Mesothelial cell of epicardium (in vitro differentiated cells): ENCODE measurements at regions not wholly inside any gene's neighbourhood (a gene's known extent, or its start where the extent isn't known, plus 50 kb on each side); places are given as distances from the start of the nearest gene placed in this dataset.

Source experiments
- DNase-seq, 2 experiments: peaks; one replicate each; pipeline ENCODE4 v3.0.0; 2021; ENCODE audit warnings: low spot score in 2 of 2; ENCODE audit not compliant: unreplicated experiment in 2 of 2
- H3K27ac Mint-ChIP-seq: 2 replicates; pipeline ENCODE4 v1.8.0; 2021; ENCODE audit warnings: mixed read lengths
- H3K27me3 Mint-ChIP-seq: 2 replicates; pipeline ENCODE4 v1.8.0; 2021; ENCODE audit warnings: low read depth, mixed read lengths
- H3K36me3 Mint-ChIP-seq: 2 replicates; pipeline ENCODE4 v1.8.0; 2021; ENCODE audit warnings: mixed read lengths
- H3K4me1 Mint-ChIP-seq: 2 replicates; pipeline ENCODE4 v1.8.0; 2021; ENCODE audit warnings: mixed read lengths
- H3K4me3 Mint-ChIP-seq: 2 replicates; pipeline ENCODE4 v1.8.0; 2021; ENCODE audit warnings: mild to moderate bottlenecking, moderate library complexity, mixed read lengths
- H3K9me3 Mint-ChIP-seq: 2 replicates; pipeline ENCODE4 v1.8.0; 2021; ENCODE audit warnings: mixed read lengths
- CTCF ChIP-seq: fragments of 200-600 bp; sonication (generic); IDR thresholded peaks from one replicate; pipeline ENCODE4 v1.5.0; 2021; ENCODE audit warnings: antibody characterized with exemption; ENCODE audit not compliant: unreplicated experiment

GRCh38 chr7:69172357-69173077, 425.8 kb upstream of the AUTS2 start:
- H3K27ac Mint-ChIP-seq = no peak overlapping the region

GRCh38 chr7:69173341-69173740, 424.9 kb upstream of the AUTS2 start:
- Mint-ChIP-seq H3K4me3 (no peak overlapping the region), H3K27me3 (peaks cover 12% of the 10 kb centered on the region), H3K27ac (no peak overlapping the region), H3K36me3 (no peaks in the 10 kb centered on the region), H3K4me1 (peaks cover 8% of the 10 kb centered on the region), H3K9me3 (peaks cover 4% of the 10 kb centered on the region)
- no peak for DNase-seq
- TF ChIP-seq CTCF = no peak

More at GRCh38 chr7:69172357-69173077, 425.8 kb upstream of the AUTS2 start:
- peaks cover 12% of the 10 kb centered on the region for H3K27me3 Mint-ChIP-seq
- TF ChIP-seq CTCF = no peak
- H3K4me1 Mint-ChIP-seq = peaks cover 5% of the 10 kb centered on the region
- no peaks in the 10 kb centered on the region for H3K36me3 Mint-ChIP-seq
- no peak for DNase-seq
- H3K9me3 Mint-ChIP-seq = peaks cover 4% of the 10 kb centered on the region
- no peak overlapping the region for H3K4me3 Mint-ChIP-seq

- DNase-seq = no peak
- no peak overlapping the region for H3K4me3 Mint-ChIP-seq
- no peak for TF ChIP-seq CTCF
- H3K4me1 Mint-ChIP-seq = peaks cover 9% of the 10 kb centered on the region
- peaks cover 4% of the 10 kb centered on the region for H3K9me3 Mint-ChIP-seq
- H3K27ac Mint-ChIP-seq = no peak overlapping the region
- peaks cover 12% of the 10 kb centered on the region for H3K27me3 Mint-ChIP-seq
- H3K36me3 Mint-ChIP-seq = no peaks in the 10 kb centered on the region
Observed at GRCh38 chr7:69173846-69174245, 424.4 kb upstream of the AUTS2 start.

- no peak for TF ChIP-seq CTCF
- no peak overlapping the region for H3K4me3 Mint-ChIP-seq
- no peak overlapping the region for H3K27ac Mint-ChIP-seq
- peaks cover 4% of the 10 kb centered on the region for H3K9me3 Mint-ChIP-seq
- no peak for DNase-seq
- peaks cover 9% of the 10 kb centered on the region for H3K4me1 Mint-ChIP-seq
- peaks cover 4% of the 10 kb centered on the region for H3K27me3 Mint-ChIP-seq
- H3K36me3 Mint-ChIP-seq = no peaks in the 10 kb centered on the region
Observed at GRCh38 chr7:69176841-69177240, 421.4 kb upstream of the AUTS2 start.

- Mint-ChIP-seq H3K9me3 (peaks cover 4% of the 10 kb centered on the region), H3K27me3 (peaks cover 3% of the 10 kb centered on the region), H3K27ac (no peak overlapping the region), H3K4me1 (peaks cover 9% of the 10 kb centered on the region), H3K36me3 (no peaks in the 10 kb centered on the region), H3K4me3 (no peak overlapping the region)
- TF ChIP-seq CTCF = no peak
- no peak for DNase-seq
Observed at GRCh38 chr7:69177461-69177861, 420.8 kb upstream of the AUTS2 start.
